Liver (tissue), 8 donors: ENCODE measurements at regions not wholly inside any gene's neighbourhood (a gene's known extent, or its start where the extent isn't known, plus 50 kb on each side); places are given as distances from the start of the nearest gene placed in this dataset.

ENCODE experiments used
- DNase-seq: peaks from one replicate; pipeline ENCODE4 v3.0.0-alpha.2; 2017; ENCODE audit warnings: low spot score
- H3K27ac ChIP-seq, 2 donors: one replicate each; pipeline ENCODE4 v1.7.0; 2013; ENCODE audit warnings: inconsistent platforms in 2 of 2, low read length in 2 of 2, control low read depth in 1 of 2, low read depth in 1 of 2, mild to moderate bottlenecking in 1 of 2
- H3K27me3 ChIP-seq, 4 donors: one replicate each; pipeline versions ENCODE4 v1.6.1 to v1.7.0; 2013; ENCODE audit warnings: low read length in 3 of 4, inconsistent platforms in 1 of 4, mild to moderate bottlenecking in 1 of 4, moderate library complexity in 1 of 4; ENCODE audit not compliant: control insufficient read depth in 4 of 4, insufficient read depth in 4 of 4
- H3K36me3 ChIP-seq, 4 donors: one replicate each; pipeline versions ENCODE4 v1.6.1 to v1.7.0; 2013; ENCODE audit warnings: low read length in 3 of 4, mild to moderate bottlenecking in 3 of 4, low read depth in 1 of 4, moderate library complexity in 1 of 4; ENCODE audit not compliant: control insufficient read depth in 4 of 4, insufficient read depth in 3 of 4
- H3K4me1 ChIP-seq, 4 donors: one replicate each; pipeline versions ENCODE4 v1.6.1 to v1.7.0; 2013; ENCODE audit warnings: low read length in 3 of 4, mild to moderate bottlenecking in 3 of 4, moderate library complexity in 1 of 4; ENCODE audit not compliant: control insufficient read depth in 4 of 4, insufficient read depth in 4 of 4
- H3K4me3 ChIP-seq, 3 donors: one replicate each; pipeline versions ENCODE4 v1.6.1 to v1.7.0; 2013; ENCODE audit warnings: low read length in 3 of 3, control low read depth in 1 of 3, low read depth in 1 of 3, mild to moderate bottlenecking in 1 of 3
- H3K9ac ChIP-seq, 2 donors: one replicate each; pipeline ENCODE4 v1.7.0; 2013; ENCODE audit warnings: low read length in 2 of 2, mild to moderate bottlenecking in 2 of 2, moderate library complexity in 2 of 2, control low read depth in 1 of 2, low read depth in 1 of 2
- H3K9me3 ChIP-seq, 4 donors: one replicate each; pipeline versions ENCODE4 v1.6.1 to v1.7.0; 2013; ENCODE audit warnings: low read length in 3 of 4; ENCODE audit not compliant: control insufficient read depth in 4 of 4
- ATF3 ChIP-seq: IDR thresholded peaks from 2 replicates; pipeline ENCODE4 v1.6.1; 2016; ENCODE audit warnings: antibody characterized with exemption
- CTCF ChIP-seq: fragments of 150-350 bp; IDR thresholded peaks from 2 replicates; pipeline ENCODE4 v1.5.1; 2017; ENCODE audit warnings: improper control_type of control experiment, low read depth, low read length; ENCODE audit not compliant: missing input control
- EGR1 ChIP-seq, 2 donors: IDR thresholded peaks; 2 replicates each; pipeline ENCODE4 v1.6.1; 2016 to 2018; ENCODE audit warnings: antibody characterized with exemption in 2 of 2, low read depth in 2 of 2
- FOXA1 ChIP-seq: IDR thresholded peaks from 2 replicates; pipeline ENCODE4 v1.6.1; 2016; ENCODE audit warnings: antibody characterized with exemption
- FOXA2 ChIP-seq: IDR thresholded peaks from 2 replicates; pipeline ENCODE4 v1.6.1; 2016; ENCODE audit warnings: antibody characterized with exemption
- GABPA ChIP-seq, 2 donors: IDR thresholded peaks in 1 of 2; conservative IDR thresholded peaks in 1 of 2; 2 replicates each; pipeline ENCODE4 v1.6.1; 2016; ENCODE audit warnings: antibody characterized with exemption in 2 of 2, mild to moderate bottlenecking in 1 of 2, moderate library complexity in 1 of 2
- HNF4A ChIP-seq, 2 donors: conservative IDR thresholded peaks; 2 replicates each; pipeline ENCODE4 v1.6.1; 2016; ENCODE audit warnings: antibody characterized with exemption in 2 of 2, mild to moderate bottlenecking in 2 of 2
- HNF4G ChIP-seq: IDR thresholded peaks from 2 replicates; pipeline ENCODE4 v1.6.1; 2016; ENCODE audit warnings: antibody characterized with exemption
- JUND ChIP-seq, 2 donors: IDR thresholded peaks; 2 replicates each; pipeline ENCODE4 v1.6.1; 2016; ENCODE audit warnings: antibody characterized with exemption in 2 of 2
- MAX ChIP-seq: IDR thresholded peaks from 2 replicates; pipeline ENCODE4 v1.6.1; 2016; ENCODE audit warnings: antibody characterized with exemption
- NR2F2 ChIP-seq: IDR thresholded peaks from 2 replicates; pipeline ENCODE4 v1.6.1; 2016; ENCODE audit warnings: antibody characterized with exemption
- RAD21 ChIP-seq, 2 donors: IDR thresholded peaks; 2 replicates each; pipeline ENCODE4 v1.6.1; 2016; ENCODE audit warnings: antibody characterized with exemption in 2 of 2, mild to moderate bottlenecking in 2 of 2
- REST ChIP-seq: IDR thresholded peaks from 2 replicates; pipeline ENCODE4 v1.6.1; 2016; ENCODE audit warnings: antibody characterized with exemption, mild to moderate bottlenecking
- RXRA ChIP-seq, 2 donors: IDR thresholded peaks; 2 replicates each; pipeline ENCODE4 v1.6.1; 2017 to 2018; ENCODE audit warnings: antibody characterized with exemption in 2 of 2, mild to moderate bottlenecking in 1 of 2
- SP1 ChIP-seq: IDR thresholded peaks from 2 replicates; pipeline ENCODE4 v1.6.1; 2018; ENCODE audit warnings: antibody characterized with exemption, mild to moderate bottlenecking
- TAF1 ChIP-seq: conservative IDR thresholded peaks from 2 replicates; pipeline ENCODE4 v1.6.1; 2016; ENCODE audit warnings: antibody characterized with exemption, mild to moderate bottlenecking
- YY1 ChIP-seq: IDR thresholded peaks from 2 replicates; pipeline ENCODE4 v1.6.1; 2016; ENCODE audit warnings: antibody characterized with exemption, mild to moderate bottlenecking
- ZBTB33 ChIP-seq: IDR thresholded peaks from 2 replicates; pipeline ENCODE4 v1.6.1; 2016; ENCODE audit warnings: antibody characterized with exemption
- WGBS: extraction: QIAGEN DNeasy Blood & Tissue Kit; methylation state at CpG from one replicate; pipeline ENCODE4 v1.1.7; 2013; 5-methylcytosine and 5-hydroxymethylcytosine counted together
- donor health status: healthy.
- donor health status: healthy.
- donor health status: healthy.
- donor health status: healthy.
- donor health status: healthy.

- TF ChIP-seq ATF3 (no peak), TAF1 (no peak), ZBTB33 (no peak), HNF4A (conservative IDR thresholded peaks at IDR 0.05) (no peak), YY1 (no peak)
Observed at GRCh38 chr13:50358231-50359040, 343.2 kb downstream of the KCNRG start (continued).

GRCh38 chr13:50359041-50359367 lies 343.8 kb downstream of the KCNRG start:
- H3K4me3 ChIP-seq = no peak overlapping the region
- H3K27me3 ChIP-seq = no peaks in the 10 kb centered on the region
- no peak overlapping the region for H3K27ac ChIP-seq
- H3K36me3 ChIP-seq = no peaks in the 10 kb centered on the region
- H3K4me1 ChIP-seq = peaks cover 3 to 44% (median 13%) of the 10 kb centered on the region in 4 donors
- H3K9ac ChIP-seq = no peak overlapping the region
- DNase-seq = no peak
- TF ChIP-seq HNF4A (conservative IDR thresholded peaks at IDR 0.05) = no peak
- no peak for TF ChIP-seq ATF3
- no peak for TF ChIP-seq ZBTB33
- no peak for TF ChIP-seq JUND (IDR thresholded peaks at IDR 0.05)
- no peak for TF ChIP-seq EGR1 (IDR thresholded peaks at IDR 0.05; ENCODE audit: low read depth in 2 of 2)
- no peak for TF ChIP-seq NR2F2
- TF ChIP-seq FOXA2 = no peak
- TF ChIP-seq YY1 = no peak
- no peak for TF ChIP-seq RAD21 (IDR thresholded peaks at IDR 0.05)
- TF ChIP-seq RXRA (IDR thresholded peaks at IDR 0.05) = no peak
- TF ChIP-seq HNF4G = no peak
- TF ChIP-seq TAF1 = no peak
- no peak for TF ChIP-seq FOXA1
- TF ChIP-seq REST = no peak
- no peak for TF ChIP-seq MAX
- TF ChIP-seq GABPA (IDR thresholded peaks at IDR 0.05 in 1 of 2, conservative IDR thresholded peaks at IDR 0.05 in 1 of 2) = no peak
- TF ChIP-seq SP1 = no peak
- TF ChIP-seq CTCF = no peak
- WGBS = 91% methylated on average over 3 of the region's 3 CpGs
- H3K9me3 ChIP-seq = no peaks in the 10 kb centered on the region
